HuH-7 (cell line): ENCODE measurements at regions not wholly inside any gene's neighbourhood (a gene's known extent, or its start where the extent isn't known, plus 50 kb on each side); places are given as distances from the start of the nearest gene placed in this dataset.

ENCODE experiments used
- DNase-seq: peaks from one replicate; pipeline ENCODE4 v3.0.0; 2011; ENCODE audit warnings: low spot score

DNA sequence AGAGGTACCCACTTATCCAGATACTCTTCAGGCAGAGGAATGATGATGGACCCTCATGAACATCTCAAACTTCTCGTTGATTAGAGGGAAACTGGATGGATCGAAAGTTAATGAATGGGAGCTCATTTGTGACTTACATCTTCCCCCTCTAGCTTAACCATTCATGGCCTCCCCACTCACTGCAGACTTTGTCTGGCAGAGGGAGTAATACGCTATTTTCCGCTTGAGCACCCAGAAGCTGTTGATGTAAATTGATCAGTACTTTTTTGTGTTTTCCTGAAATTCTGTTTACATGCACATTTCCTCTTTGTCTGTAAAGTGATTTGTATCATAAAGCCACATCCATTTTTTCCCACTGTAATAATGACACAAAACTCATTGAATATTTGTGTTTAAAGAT lies 239.1 kb upstream of the RBFOX1 start:
- DNase-seq: no peak

DNA sequence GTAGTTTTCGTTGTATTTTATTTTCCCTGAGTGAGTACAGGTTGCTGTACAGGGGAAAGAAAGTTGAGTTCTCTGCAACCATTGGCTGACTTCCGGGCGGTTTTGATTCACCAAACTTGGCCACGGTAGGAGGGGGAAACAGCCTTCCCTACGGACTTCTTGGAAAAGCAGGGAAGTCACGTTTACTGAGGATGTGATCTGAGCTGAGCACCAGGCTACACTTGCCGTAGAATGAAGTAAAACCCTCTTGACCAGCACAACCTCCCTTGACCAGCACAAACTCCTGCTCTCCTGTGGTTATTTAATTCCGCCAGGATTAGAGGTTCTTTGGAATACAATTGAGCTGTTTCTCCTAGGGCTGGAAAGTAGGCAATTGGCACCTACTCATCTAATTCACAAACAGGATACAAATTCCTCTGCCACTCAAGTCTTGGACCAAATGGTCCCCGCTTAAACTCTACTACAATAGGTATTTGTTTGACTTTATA lies 242.0 kb upstream of the RBFOX1 start:
- no peak for DNase-seq

DNA sequence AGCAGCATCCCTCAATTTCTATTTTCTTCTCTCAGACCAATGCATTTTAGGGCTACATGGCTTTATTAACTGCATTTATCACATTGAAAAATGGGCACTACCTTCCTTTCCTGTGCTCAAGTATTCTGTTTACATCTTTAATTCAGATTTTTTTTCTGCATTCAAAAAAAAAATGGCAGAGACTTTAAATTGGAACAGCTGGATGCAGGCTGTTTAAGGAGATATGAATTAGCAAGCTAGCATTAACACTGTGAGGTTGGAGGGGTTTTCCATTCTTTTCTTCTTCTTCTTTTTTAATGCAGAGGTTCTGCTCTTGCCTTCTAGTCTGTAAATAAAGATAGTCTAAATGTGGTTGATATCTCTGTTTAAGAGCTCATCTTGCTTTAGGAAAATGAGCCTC lies 242.9 kb upstream of the RBFOX1 start:
- DNase-seq: no peak

DNA sequence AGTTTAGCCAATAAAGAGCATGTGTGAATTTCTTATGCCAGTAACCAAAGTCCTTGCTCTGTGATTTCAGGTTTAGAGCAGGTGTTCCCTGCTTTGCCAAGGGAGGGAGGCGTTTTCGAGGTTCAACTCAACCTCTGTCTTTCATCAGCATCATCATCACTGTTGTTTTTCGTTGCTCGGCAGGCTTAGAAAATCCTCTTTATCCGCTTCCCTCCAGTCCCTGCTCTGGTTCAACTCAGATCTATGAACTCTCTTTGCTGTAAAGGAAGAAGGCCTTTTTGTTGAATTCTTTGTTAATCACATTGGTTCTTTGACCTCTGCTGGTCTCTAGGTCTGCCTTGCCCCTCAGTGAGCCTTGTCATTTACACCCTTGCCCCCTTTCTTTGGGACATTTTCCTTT lies 243.9 kb upstream of the RBFOX1 start:
- no peak for DNase-seq

DNA sequence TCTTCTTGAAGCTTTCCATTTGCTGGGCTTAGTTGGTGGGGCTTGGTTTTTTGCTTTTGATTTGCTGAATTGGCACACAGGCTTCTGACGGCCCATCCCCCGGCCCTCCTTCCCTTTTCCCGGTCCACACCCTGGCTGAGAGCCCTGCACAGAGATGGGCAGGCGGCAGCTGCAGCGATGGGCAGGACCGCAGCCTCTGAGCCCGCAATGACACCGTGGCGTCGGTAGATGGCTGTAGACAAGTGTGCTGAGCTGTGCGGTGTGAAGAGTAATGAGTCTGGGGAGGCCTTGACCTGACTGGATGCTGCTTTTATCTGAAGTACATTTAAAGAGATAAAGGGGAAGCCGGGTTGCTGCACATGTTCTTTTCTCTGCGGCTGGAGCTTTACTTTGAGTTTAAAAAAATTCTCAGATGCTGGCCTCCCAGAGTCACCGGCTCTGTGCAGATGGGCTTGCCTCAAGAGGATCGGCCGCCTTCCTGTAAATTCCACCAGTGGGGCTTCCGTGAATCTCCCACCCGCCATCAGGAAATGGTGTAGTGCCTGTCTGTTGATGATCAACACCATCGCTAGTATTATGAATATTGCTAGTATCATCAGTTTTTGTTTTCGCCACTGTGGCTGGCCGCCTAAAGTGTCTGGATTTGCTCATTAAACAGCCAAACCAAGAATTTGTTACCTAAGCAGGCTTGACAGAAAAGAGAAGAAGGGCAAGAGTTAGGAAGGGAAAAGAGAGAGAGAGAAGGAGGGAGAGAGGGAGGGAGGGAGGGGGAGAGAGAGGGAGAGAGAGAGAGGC lies 245.6 kb upstream of the RBFOX1 start:
- DNase-seq: peak; percentile 12

DNA sequence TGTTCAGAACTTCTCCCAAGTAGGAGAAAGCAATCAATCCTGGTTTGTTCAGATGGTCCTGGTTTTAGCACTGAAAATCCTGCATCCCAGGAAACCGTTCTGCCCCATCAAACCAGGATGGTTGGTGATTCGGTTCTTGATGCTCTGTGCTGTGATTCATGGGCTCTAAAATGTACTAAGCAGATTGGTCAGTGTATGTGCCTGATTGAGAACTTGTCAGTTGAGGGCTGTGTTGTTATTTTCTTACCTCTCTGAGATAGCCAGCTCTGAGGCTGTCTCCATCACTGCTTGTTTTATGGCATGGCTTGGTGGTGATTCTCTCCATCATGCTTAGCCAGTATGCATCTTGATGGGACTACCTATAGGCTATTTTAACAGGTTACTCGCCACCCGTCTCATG lies 246.9 kb upstream of the RBFOX1 start:
- no peak for DNase-seq

DNA sequence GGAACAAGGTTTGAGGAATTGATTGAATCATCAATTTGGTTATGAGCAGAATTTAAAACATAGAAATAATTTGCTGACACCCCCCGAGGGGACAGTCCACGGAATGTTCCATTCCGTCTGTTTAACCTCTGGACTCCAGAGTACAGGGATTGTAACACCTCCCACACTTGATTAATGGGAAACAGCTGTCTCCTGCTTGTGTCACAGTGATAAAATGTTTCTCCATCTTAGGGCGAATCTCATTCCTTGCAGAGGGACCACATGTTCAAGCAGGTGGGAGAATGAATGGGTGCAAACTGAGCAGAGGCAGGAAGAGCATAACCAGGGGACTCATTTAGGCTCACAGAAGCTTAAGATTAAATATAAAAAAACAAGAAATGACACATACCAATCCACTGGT lies 249.5 kb upstream of the RBFOX1 start:
- no peak for DNase-seq

DNA sequence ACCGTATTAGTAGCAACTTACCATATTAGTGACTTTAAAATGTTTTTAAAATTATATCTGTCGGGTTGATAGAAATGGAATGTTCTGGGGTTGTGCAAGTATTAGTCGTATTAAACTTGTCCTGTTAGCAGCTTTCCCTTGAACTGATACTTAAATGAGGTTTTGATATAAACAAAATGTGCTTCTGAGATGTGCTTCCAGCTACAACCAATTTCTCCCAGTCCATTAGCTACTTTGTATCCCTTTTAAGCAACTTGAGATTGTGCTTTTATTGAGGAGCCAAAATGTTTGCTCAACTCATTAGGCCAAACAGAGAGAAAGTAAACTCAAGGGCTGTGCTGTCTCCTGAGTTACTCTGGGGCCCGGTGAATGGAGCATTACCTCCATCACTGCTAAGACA lies 255.0 kb upstream of the RBFOX1 start:
- no peak for DNase-seq

DNA sequence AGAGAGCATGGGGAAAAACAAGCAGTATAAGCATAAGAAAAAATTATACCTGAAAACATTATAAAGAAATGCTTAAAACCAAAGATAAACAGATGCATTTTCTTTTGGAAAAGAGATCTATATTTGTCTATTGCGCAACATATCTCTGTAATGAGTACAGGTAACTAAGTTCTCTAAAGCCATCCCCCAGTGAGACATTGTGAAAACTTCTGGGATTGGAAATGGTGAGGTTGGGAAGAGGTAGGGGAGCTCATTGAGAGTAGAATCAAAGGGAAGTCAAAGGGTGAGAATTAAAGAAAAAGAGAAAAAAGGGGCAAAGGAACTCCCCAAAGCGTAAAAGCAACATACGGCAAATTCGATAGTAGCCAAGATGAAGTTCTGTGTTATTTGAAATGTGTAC lies 257.9 kb upstream of the RBFOX1 start:
- DNase-seq: no peak

DNA sequence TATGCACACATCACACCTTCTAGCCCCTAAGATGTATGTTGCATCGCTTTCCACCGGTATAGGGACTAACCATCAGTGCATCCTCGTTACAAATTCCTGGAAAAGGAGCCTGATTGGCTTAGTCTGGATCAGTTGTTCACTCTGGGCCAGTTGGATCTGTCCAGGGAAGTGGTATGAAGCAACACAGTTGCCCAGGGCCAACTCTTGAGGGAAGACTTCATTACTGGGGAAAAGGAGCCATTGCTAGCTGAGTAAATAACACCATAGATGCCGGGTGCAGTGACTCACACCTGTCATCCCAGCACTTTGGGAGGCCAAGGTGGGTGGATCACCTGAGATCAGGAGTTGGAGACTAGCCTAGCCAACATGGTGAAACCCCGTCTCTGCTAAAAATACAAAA lies 275.2 kb upstream of the RBFOX1 start:
- DNase-seq: no peak

DNA sequence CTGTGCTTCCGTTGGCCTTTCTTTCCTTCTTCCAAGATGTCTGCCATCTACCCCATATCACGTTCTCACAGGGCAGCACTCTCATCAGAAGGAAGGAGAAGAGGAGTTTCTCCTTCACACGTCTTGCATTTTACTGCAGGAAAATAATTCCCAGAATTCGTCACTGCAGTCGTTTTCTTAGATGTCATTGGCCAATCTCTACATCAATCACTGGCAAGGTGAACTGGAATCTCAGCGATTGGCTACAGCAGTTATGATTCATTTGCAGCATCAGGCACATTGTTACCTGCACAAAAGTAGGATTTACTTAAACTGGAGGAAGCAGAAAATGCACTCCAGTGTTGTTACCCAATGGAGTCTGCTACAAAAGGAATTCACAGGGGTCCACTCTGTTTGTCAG lies 277.2 kb upstream of the RBFOX1 start:
- DNase-seq: no peak

DNA sequence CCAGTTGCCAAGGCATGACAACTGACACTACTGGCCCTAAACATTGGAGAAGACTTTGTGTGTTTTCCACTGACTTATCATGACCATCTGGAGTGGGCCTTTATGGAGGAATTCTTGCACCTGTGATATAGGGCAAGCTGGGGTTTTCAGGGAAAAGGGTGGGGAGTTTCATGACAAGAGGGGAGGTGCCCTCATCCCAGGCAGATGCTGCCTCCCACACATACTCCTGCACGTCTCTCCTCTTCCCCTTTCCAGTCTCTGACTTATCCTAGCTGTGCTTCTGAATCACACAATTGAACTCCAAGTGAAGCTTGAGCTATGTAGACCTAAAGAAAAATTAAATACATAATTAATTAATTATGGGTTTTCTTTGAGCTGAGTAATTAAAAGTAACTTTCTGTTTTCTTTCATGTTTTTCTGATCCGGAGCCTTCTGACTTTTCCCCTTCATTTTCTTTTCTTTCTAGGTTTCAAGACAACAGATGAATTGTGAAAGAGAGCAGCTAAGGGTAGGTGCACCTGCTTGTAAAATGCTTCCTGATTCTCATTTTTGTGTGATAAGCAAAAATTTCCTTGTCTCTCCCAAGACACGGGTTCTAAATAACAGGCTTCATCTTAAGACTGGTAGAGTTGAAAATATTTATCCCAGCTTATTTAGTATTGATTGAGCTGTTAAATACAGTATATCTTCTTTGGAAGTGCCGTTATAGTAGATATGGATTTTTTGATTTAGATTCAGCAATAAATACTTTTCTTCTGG lies 280.9 kb upstream of the RBFOX1 start:
- no peak for DNase-seq

DNA sequence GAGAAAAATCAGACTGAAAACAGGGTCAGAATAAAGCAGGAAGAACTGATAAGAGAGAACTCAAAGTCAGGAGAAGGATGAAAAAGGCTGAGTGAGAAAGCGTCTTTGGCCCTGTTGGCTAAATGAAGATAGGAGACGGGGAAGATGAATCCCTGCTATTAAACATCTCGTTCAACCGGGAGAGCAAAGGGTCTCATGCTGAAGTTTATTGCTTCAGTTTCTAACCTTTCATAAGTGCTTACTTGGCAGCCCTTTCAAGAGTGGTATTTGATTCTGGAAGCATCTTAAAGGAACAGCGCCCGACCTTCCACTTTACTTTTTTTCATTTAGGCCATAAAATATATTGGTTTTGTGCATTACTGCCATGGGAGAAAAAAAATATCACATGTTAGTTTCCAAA lies 288.3 kb upstream of the RBFOX1 start:
- DNase-seq: no peak

DNA sequence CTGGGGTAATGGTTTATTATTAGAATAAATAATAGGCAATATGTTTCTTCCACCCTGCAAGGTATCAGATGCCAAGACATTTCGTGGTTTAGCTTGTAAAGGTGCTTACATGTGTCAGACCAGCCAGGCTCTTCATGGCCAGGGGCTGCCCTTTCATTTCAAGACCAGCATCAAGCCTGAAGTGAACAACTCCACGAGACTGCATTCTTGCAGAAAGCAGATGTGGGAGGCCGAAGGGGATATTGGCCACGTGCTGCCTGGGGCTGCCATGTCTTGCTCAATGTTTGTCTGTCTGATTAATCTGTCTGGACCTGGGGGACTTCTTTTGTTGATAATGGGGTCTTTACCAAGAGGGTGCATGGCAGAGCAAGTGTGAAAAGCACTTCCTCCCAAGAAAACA lies 294.2 kb upstream of the RBFOX1 start:
- no peak for DNase-seq

DNA sequence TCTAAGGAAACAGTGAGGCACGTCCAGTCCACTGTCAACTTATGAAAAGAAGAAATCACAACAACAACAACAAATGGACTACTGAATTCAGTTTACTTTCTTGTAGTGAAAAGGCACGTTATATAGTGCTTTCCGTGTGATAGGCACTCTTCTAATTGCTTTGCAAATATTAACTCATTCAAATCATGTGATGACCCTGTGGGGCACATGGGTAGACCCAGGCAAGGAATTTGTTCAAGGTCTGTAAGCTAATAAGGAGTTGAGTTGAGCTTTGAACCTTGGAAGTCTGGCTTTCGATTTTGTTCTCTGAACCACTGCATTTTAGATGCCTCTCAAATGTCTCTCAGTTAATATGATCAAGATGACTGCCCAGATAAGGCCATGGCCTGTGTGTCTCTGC lies 295.1 kb upstream of the RBFOX1 start:
- DNase-seq: no peak

DNA sequence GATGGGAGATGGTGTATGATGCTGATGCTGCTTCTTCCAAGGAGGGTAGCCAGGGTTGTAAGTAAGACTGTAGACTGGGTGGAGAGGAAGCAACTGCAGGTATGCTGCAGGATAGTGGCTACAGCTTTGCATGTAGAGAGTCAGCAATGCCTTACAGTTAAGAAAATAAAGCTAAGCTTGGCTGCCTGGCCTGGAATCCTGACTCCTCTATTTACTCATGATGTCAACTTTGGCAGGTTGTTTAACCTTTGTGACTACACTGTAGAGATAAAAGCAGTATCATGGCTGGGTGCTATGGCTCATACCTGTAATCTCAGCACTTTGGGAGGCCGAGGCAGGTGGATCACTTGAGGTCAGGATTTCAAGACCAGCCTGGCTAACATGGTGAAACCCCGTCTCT lies 301.6 kb upstream of the RBFOX1 start:
- DNase-seq: no peak

DNA sequence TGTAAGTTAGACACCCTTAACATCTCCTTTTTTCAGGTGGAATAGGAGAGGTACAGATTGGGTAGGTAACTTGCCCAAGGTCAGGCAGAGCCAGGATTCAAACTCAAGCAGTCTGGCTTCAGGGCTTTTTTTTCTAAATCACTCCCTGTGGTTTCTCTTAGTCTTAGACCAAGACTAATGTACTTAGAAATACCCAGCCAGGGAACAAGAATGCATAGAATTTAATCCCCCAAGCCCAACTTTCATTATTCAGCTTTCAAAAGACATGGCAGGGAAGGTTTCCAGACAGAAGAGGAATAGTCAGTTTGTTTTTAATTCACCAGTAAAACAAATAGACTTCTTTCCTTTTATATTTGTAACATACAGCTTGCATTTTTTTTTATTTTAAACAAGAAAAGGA lies 305.2 kb upstream of the RBFOX1 start:
- no peak for DNase-seq

DNA sequence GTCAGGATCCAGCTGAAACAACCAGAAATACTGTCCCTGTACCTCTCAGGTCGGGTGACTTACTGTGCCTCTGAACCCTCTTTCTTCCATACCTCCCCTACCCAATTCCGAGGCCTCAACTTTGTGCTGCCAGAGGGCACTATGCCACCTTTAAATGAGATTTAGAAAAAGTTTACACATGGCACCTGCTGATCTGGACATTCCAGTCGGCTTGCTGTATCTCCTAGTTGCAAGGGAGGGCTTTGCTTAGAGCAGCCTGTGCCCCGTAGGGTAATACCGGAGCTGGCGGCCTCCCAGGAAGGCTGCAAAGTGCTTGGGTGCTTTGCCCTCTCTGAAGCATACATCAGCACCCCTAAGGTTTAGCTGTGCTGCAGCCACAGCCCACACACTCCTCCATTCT lies 306.0 kb upstream of the RBFOX1 start:
- no peak for DNase-seq

DNA sequence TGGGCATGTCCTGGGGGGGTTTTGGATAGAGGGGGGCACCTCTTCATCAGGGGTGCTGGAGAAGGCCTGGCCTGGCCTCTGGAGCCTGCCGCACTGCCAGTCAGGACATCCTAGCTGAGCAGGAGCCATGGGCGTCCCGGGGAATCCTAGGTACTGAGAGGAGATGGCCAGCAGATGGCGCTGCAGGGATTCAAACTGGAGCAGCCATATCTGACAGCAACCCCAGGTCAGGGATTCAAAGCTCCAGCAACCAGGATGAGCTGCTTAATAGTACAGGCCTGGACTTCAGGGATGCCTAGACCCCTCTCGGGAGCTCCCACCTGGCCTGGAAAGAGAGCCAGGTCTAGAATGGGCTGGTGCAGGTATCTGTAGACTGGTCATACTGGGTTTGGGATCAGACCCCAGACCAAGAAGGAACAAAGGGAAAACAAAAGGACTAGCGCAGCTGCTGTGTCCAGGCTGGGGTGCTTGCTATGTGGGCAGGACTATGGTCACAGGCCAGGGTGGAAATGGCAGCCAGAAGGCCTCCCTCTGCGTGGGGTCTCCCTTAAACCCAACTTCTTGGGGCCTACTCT lies 306.9 kb upstream of the RBFOX1 start:
- peak; percentile 69 for DNase-seq

DNA sequence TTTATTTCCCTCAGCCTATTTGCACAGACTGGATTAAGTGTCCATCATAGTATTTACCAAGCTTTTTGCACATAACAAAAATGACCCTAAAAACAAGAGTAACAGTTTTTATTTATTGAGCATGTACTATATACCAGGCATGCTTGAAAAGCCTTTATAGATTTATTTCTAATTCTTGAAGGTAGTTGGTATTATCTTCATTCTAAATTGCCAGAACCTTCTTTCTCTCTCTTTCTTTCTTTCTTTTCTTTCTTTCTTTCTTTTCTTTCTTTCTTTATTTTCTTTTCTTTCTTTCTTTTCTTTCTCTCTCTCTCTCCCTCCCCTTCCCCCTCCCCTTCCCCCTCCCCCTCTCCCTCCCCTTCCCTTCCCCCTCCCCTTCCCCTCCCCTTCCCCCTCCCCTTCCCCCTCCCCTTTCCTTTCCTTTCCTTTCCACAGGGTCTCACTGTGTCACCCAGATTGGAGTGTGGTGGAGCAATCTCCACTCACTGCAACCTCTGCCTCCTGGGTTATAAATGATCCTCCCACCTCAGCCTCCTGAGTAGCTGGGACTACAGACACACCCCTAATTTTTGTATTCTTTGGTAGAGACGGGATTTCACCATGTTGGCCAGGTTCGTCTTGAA lies 310.9 kb upstream of the RBFOX1 start:
- DNase-seq: no peak

DNA sequence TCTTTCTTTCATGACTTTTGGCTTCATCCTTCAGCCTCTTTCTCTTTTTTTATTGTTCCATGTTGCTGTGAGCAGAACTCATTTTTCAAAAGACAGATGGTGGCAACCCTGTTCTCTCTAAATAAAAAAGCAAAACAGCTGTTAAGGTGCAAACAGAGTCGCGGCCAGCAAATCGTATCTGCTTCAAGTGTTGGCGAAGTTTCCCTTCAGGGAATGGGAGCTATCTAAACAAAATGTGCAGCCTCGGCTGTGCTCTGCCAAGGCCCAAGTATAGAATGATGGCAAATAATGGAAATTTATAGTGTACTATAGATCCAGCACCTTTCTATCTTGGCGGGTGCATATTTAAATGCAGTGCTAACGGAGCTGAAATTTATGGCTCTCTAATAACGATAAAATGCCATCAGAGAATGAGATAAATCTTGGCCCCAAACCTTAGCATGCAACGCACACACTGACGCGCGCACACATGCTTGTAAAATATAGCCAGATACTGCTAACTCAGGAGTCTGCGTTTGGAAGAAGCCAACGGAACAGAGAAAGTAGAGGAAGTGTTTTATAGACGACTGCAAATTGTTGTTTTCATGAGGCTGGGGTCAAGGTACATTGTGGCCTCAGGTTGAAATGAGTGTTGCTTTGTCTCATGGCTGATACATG lies 315.5 kb upstream of the RBFOX1 start:
- DNase-seq: no peak

DNA sequence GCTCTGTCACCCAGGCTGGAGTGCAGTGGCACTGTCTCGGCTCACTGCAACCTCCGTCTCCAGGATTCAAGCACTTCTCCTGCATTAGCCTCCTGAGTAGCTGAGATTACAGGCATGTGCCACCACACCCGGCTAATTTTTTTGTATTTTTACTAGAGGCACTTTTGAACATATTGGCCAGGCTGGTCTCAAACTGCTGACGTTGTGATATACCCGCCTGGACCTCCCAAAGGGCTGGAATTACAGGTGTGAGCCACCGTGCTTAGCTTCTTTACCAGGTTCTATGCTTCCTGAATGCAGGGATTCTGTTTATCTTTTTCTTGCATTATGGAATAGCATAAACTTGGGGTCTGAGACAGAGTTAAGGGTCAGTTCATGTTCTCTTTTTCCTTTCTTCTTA lies 317.9 kb upstream of the RBFOX1 start:
- no peak for DNase-seq
